ACHN (cell line): ENCODE measurements at regions not wholly inside any gene's neighbourhood (a gene's known extent, or its start where the extent isn't known, plus 50 kb on each side); places are given as distances from the start of the nearest gene placed in this dataset.

ENCODE experiments used
- DNase-seq: peaks from one replicate; pipeline ENCODE4 v3.0.0-alpha.2; 2015
- in situ Hi-C: cut with HindIII; loops from 2 replicates; pipeline ENCODE4 v1.10.0; 2017; ENCODE audit warnings: low sequenced_read_pairs, low pct_ligation_motif_present, low pct_unique_long_range_greater_than_20kb

DNA sequence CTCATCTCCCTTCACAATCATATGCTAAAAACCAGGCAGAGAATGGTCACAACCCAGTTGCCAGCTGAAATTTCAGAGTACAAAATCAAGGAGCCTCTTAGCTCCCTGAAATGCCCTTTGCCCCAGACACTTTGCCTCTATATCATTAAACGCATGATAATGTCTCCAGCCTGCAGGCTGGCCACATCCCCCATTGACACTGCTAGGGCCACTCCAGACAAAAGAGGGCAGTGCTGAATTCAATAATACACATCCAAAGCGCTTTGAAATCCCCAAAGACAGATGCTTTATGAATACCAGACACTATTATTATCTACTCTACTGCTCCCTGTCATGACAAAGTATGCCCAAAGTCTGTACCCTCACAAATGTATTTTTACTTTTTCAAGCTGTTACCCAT lies 348.3 kb upstream of the POU3F2 start:
- in situ Hi-C loops: no loop called here
- DNase-seq: no peak

GRCh38 chr6:98487612-98488011 lies 346.8 kb upstream of the POU3F2 start:
- in situ Hi-C loops: no loop called here
- DNase-seq: no peak

DNA sequence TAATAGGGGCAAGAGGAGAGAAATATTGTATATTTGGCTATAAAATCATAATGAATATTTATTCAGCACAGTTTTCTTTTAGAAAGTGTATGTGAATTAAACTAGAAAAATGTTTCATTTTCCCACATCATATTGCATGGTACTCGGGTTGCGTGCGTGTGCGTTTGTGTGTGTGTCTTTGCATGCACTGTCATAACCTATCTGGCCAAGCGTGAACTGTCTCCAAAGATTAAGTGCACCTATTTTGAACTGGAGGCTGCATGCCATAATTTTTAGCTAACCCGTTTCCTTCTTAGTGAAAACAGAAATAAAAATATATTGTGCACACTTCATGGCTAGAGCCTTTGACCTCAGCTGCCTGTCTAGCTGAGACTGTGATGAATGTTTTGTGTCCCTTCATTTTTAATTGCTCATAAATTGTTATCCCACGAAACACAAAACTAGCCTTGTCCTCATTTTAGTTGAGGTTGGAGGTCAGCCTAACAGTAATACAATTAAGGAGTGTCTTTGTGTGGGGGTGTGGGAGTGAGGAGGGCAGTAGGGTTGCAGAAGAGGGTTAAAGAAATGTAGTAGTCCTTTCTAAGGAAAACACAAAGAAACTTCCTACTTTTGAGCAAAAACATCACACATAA lies 336.1 kb upstream of the POU3F2 start:
- in situ Hi-C loops: no loop called here
- DNase-seq: no peak

DNA sequence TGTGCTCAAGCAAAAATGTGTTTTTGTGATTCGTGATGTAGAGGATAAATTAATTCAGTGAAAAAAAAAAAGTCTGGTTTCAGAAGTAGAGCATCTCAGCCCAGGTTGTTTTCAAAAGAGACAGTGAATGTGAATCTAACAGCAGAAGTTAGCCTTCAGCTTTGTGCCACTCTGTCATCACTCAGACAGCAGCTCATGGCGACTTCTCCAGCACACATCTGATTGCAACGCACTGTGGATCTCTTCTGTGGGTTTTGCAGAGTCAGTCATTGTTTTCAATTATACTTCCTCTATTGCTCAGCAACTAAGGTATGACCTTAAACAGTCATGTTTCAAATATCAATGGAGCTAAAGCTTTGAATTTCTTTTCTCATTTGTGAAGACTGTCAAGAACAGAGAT lies 335.5 kb upstream of the POU3F2 start:
- in situ Hi-C loops: no loop called here
- no peak for DNase-seq

DNA sequence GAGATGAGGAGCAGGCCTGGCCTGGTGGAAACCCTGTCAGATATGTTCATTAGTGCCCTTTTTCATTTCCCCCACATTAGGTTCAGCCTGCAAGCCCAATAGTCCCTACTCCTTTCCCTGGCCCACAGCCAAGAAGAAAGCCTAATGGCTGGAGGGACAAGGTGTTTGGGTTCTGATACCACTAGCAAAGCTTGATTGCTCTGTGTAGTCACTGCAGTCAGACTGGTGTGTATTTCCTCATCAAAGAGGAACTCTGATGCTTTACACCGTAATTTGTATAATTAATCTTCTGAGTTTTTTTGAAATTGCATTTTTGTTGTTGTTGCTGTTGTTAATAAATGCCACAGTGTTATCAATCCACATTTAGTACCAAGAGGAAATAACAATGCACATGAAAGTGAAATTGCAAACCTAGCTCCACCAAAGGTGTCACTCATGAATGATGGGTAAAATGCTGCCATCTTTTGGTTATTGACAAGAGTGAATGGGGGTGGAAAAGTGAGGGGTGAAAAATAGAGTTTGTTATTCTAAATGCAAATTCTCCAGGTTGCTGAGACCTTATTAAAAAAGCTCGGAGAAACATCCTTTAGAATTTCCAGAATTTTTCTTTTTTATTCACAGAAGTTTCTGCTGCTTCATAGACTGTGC lies 320.2 kb upstream of the POU3F2 start:
- DNase-seq: no peak
- in situ Hi-C loops: no loop called here

DNA sequence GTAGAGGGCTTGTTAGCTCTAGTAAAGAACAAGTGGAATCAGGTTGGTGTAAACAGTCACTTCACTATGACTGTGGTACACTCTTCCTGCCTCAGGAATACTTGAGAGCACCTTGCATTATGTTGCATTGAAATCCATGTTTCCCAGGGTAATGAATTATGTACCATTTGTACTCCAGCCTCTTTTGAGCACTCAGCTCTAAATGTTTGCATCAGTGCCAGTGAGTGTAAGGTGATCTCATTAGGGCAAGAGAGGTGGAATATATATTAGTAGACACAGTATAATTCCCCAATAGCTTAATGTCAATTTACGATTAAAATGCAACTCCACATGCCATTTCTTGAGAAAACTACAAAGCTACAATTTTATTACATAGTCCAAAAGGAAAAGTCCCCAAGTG lies 319.6 kb upstream of the POU3F2 start:
- no peak for DNase-seq
- in situ Hi-C loops: no loop called here

DNA sequence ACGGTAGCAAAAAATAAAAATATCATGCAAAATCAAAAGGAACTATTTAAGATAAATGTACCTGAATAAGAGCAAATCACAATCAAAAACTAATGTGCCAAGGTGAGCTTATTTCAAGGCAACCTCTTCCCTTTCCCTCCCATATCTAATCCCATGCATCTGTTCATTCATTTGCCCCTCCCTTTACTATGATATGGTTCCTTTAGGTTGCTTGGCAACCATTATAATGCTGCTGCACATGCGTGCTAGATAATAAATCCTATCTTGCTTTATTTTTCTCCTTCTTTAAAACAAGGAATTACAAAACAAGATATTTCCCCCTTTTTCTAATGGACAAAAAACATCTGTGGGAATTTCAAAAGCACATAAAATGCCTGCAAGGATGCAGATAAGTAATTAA lies 318.2 kb upstream of the POU3F2 start:
- DNase-seq: no peak
- in situ Hi-C loops: no loop called here

- no peak for DNase-seq
- in situ Hi-C loops: no loop called here
Observed at GRCh38 chr6:98516866-98517265, 317.5 kb upstream of the POU3F2 start.

- DNase-seq: no peak
- in situ Hi-C loops: no loop called here
Observed at GRCh38 chr6:98525860-98526259, 308.5 kb upstream of the POU3F2 start.

DNA sequence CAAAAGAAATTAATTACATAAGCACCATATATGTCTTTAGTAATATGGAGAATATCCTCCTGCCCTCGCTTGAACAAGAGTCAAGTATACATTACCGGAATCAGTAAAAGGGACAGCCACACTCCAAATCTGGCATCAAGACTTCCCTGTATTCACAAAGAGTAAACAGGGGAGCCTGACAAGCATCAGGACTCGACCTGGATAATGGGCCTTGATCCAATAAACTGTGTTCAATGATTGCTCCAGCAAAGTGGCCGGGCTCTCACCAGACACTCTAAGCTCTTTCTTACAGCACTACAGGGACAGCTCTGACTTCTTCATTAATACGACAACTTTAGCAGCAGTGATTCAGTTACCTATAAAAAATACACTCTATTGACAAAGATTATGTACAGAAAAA lies 307.9 kb upstream of the POU3F2 start:
- in situ Hi-C loops: no loop called here
- no peak for DNase-seq

- no peak for DNase-seq
- in situ Hi-C loops: no loop called here
Observed at GRCh38 chr6:98529364-98529763, 305.0 kb upstream of the POU3F2 start.

DNA sequence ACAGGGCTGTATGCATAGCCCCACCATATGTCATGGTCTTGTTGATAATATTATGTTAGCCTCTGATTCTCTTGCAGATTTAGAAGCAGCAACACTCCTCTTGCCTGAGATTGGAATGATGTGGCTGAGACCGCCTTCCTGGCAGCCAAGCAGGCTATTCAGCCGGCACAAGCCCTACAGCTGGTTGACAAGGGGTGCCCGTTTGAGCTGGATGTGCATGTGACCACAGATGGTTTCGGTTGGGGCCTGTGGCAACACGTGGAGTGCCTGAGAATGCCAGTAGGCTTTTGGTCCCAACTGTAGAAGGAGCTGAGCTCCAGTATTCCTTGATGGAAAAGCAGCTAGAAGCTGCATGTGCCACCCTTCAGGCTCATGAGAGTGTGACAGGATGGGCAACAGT lies 303.6 kb upstream of the POU3F2 start:
- in situ Hi-C loops: no loop called here
- no peak for DNase-seq

DNA sequence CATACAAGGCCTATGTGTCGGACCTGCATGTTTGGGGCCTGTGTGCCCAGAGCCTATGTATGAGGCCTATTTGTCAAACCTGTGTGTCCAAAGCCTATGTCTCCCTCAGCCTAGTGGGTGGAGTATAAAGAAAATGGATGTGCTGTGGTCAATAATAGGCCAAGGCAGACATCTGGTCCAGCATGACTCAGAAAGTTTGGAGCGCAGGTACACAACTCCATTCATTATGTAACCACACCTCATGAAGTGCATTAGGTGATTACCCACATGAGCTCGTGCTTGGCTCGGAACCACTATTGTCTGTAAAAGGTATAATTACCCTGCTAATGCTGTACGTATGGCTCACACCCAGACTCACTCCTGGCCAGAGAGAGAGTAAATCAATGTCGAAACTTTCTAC lies 302.4 kb upstream of the POU3F2 start:
- in situ Hi-C loops: no loop called here
- DNase-seq: no peak

GRCh38 chr6:98539741-98540140 lies 294.6 kb upstream of the POU3F2 start:
- in situ Hi-C loops: no loop called here
- no peak for DNase-seq

GRCh38 chr6:98546376-98546775 lies 288.0 kb upstream of the POU3F2 start:
- DNase-seq: no peak
- in situ Hi-C loops: no loop called here

GRCh38 chr6:98547151-98547550 lies 287.2 kb upstream of the POU3F2 start:
- in situ Hi-C loops: no loop called here
- DNase-seq: no peak

DNA sequence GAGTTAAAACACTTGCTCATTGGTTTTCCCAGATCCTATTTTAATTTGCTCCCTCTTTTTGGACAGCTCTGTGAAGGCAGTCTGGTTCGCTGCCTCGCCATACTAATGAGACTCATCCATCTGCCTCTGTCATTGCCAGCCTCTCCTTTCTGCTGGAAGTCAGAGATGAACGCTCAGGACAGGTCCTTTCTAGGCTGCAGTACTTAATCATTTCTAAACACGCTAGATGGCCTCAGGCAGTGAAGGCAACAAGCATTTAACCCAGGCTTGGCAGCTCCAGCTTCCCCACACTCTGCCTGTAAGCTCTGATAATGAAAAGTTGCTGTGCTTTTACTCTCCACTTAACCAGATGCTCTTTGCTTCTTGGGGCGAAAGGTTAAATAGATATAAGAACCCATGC lies 286.7 kb upstream of the POU3F2 start:
- in situ Hi-C loops: no loop called here
- no peak for DNase-seq

DNA sequence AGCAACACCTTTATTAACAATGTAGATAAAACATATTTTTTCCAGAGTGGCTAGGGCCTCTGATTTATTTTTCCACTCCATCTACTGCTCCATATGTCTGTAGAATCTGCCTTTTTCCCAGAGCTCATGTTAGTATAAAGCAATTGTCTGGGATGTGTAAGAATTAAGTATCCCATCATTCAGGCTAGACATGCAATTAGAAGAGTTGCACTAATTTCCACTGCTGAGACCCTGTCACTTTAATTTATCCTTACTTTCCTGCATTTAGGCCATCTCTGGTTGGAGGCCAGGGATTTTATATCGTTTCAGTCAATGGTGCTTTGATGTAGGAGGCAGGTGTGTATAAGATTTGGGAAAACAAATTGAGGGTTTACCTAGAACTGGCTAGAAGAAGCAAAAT lies 286.1 kb upstream of the POU3F2 start:
- DNase-seq: no peak
- in situ Hi-C loops: no loop called here

DNA sequence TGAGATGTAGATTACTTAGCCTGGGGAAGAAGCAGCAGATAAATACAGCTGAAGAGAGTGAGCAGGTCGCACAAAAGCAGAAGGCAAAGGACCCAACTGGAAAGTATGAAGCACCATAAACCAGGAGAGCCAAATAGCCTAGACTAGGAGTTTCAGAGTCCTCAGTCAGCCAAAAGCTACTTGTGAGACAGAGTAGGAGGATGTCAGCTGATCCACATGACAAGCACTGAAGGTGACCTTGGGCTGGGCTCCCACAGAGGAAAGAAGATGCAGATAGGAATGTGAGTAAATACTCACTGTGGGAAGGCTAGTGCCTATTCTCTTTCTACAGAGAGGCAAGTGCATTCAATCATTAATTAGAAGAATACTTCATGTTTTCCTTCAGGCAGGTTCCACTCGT lies 274.0 kb upstream of the POU3F2 start:
- in situ Hi-C loops: no loop called here

GRCh38 chr6:98560841-98561240 lies 273.5 kb upstream of the POU3F2 start:
- DNase-seq: no peak
- in situ Hi-C loops: no loop called here

More for the DNA sequence above, 274.0 kb upstream of the POU3F2 start:
- no peak for DNase-seq

DNA sequence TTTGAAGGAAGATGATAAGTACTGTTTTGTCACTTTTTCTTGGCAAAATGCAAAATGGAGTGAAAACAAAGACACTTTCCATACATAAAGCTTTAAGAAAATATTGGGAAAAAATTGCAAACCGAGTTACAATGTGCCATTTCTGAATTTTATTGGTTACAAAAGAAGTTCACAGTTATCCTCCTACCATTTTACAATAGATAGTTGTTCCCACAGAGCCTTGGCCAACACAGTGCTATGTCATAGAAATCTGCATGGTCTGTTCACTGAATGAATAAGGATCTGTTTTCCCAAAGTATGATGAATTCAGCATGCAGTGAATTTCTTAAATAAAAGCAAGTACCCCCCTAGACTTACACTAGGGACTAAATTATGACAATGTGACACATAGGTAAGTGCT lies 268.2 kb upstream of the POU3F2 start:
- no peak for DNase-seq
- in situ Hi-C loops: no loop called here
